ENCODE measurements at regions not wholly inside any gene's neighbourhood (a gene's known extent, or its start where the extent isn't known, plus 50 kb on each side); places are given as distances from the start of the nearest gene placed in this dataset.

GRCh38 chr18:53664575-53664974, 559.9 kb downstream of the MBD2 start:
- DNase-seq (no peak), ATAC-seq (no peak)
- H3K27ac Mint-ChIP-seq, result no peak overlapping the region
- no peaks in the 10 kb centered on the region for H3K36me3 Mint-ChIP-seq (ENCODE audit: low read depth)
- no peaks in the 10 kb centered on the region for H3K4me1 Mint-ChIP-seq
- H3K27me3 Mint-ChIP-seq, result no peaks in the 10 kb centered on the region
- no peaks in the 10 kb centered on the region for H3K9me3 ChIP-seq (ENCODE audit: control insufficient read depth, low read length, poor library complexity, severe bottlenecking)
- H3K4me3 Mint-ChIP-seq, result no peak overlapping the region

- no peak for DNase-seq
- no peaks in the 10 kb centered on the region for H3K36me3 Mint-ChIP-seq (ENCODE audit: low read depth)
- H3K4me3 Mint-ChIP-seq, result no peak overlapping the region
- H3K27ac Mint-ChIP-seq, result no peak overlapping the region
- no peaks in the 10 kb centered on the region for H3K9me3 ChIP-seq (ENCODE audit: control insufficient read depth, low read length, poor library complexity, severe bottlenecking)
- ATAC-seq, result no peak
- H3K27me3 Mint-ChIP-seq, result no peaks in the 10 kb centered on the region
- no peaks in the 10 kb centered on the region for H3K4me1 Mint-ChIP-seq
These were observed 564.2 kb downstream of the MBD2 start for GRCh38 chr18:53660306-53660705.

GRCh38 chr18:53657257-53657656, 567.2 kb downstream of the MBD2 start:
- H3K36me3 Mint-ChIP-seq (ENCODE audit: low read depth), result no peaks in the 10 kb centered on the region
- H3K9me3 ChIP-seq (ENCODE audit: control insufficient read depth, low read length, poor library complexity, severe bottlenecking), result no peaks in the 10 kb centered on the region

GRCh38 chr18:53649621-53650020, 574.8 kb downstream of the MBD2 start:
- no peak for ATAC-seq
- no peak overlapping the region for H3K4me3 Mint-ChIP-seq
- no peaks in the 10 kb centered on the region for H3K36me3 Mint-ChIP-seq (ENCODE audit: low read depth)
- no peak overlapping the region for H3K27ac Mint-ChIP-seq
- H3K4me1 Mint-ChIP-seq, result no peaks in the 10 kb centered on the region
- H3K27me3 Mint-ChIP-seq, result no peaks in the 10 kb centered on the region
- H3K9me3 ChIP-seq (ENCODE audit: control insufficient read depth, low read length, poor library complexity, severe bottlenecking), result no peaks in the 10 kb centered on the region
- DNase-seq, result no peak

More at GRCh38 chr18:53657257-53657656, 567.2 kb downstream of the MBD2 start:
- H3K27me3 Mint-ChIP-seq, result no peaks in the 10 kb centered on the region
- H3K4me1 Mint-ChIP-seq, result no peaks in the 10 kb centered on the region
- no peak overlapping the region for H3K4me3 Mint-ChIP-seq
- DNase-seq, result no peak
- no peak overlapping the region for H3K27ac Mint-ChIP-seq
- no peak for ATAC-seq

GRCh38 chr18:53644799-53645471, 579.5 kb downstream of the MBD2 start:
- ATAC-seq, result no peak

GRCh38 chr18:53639687-53640086, 584.8 kb downstream of the MBD2 start:
- H3K36me3 Mint-ChIP-seq (ENCODE audit: low read depth), result no peaks in the 10 kb centered on the region
- H3K4me1 Mint-ChIP-seq, result no peaks in the 10 kb centered on the region
- H3K27ac Mint-ChIP-seq, result no peak overlapping the region
- DNase-seq (no peak), ATAC-seq (no peak)
- H3K4me3 Mint-ChIP-seq, result no peak overlapping the region
- no peaks in the 10 kb centered on the region for H3K9me3 ChIP-seq (ENCODE audit: control insufficient read depth, low read length, poor library complexity, severe bottlenecking)
- no peaks in the 10 kb centered on the region for H3K27me3 Mint-ChIP-seq

More at GRCh38 chr18:53644799-53645471, 579.5 kb downstream of the MBD2 start:
- H3K27me3 Mint-ChIP-seq, result no peaks in the 10 kb centered on the region
- H3K27ac Mint-ChIP-seq, result no peak overlapping the region
- DNase-seq, result no peak
- H3K4me3 Mint-ChIP-seq, result no peak overlapping the region
- H3K36me3 Mint-ChIP-seq (ENCODE audit: low read depth), result no peaks in the 10 kb centered on the region
- H3K4me1 Mint-ChIP-seq, result no peaks in the 10 kb centered on the region
- no peaks in the 10 kb centered on the region for H3K9me3 ChIP-seq (ENCODE audit: control insufficient read depth, low read length, poor library complexity, severe bottlenecking)

GRCh38 chr18:53629337-53629736, 595.1 kb downstream of the MBD2 start:
- Mint-ChIP-seq H3K27ac (no peak overlapping the region), H3K27me3 (no peaks in the 10 kb centered on the region), H3K36me3 (ENCODE audit: low read depth) (peaks cover 2% of the 10 kb centered on the region), H3K4me3 (no peak overlapping the region), H3K4me1 (no peaks in the 10 kb centered on the region)
- DNase-seq, result no peak
- H3K9me3 ChIP-seq (ENCODE audit: control insufficient read depth, low read length, poor library complexity, severe bottlenecking), result no peaks in the 10 kb centered on the region
- ATAC-seq, result no peak

- H3K9me3 ChIP-seq (ENCODE audit: control insufficient read depth, low read length, poor library complexity, severe bottlenecking), result no peaks in the 10 kb centered on the region
- DNase-seq (no peak), ATAC-seq (no peak)
- no peaks in the 10 kb centered on the region for H3K27me3 Mint-ChIP-seq
- H3K4me1 Mint-ChIP-seq, result no peaks in the 10 kb centered on the region
- no peak overlapping the region for H3K4me3 Mint-ChIP-seq
- peaks cover 2% of the 10 kb centered on the region for H3K36me3 Mint-ChIP-seq (ENCODE audit: low read depth)
- H3K27ac Mint-ChIP-seq, result no peak overlapping the region
These were observed 598.4 kb downstream of the MBD2 start for GRCh38 chr18:53625997-53626599.

- no peaks in the 10 kb centered on the region for H3K9me3 ChIP-seq (ENCODE audit: control insufficient read depth, low read length, poor library complexity, severe bottlenecking)
- ATAC-seq (no peak), DNase-seq (no peak)
- no peaks in the 10 kb centered on the region for H3K4me1 Mint-ChIP-seq
- no peaks in the 10 kb centered on the region for H3K27me3 Mint-ChIP-seq
- no peaks in the 10 kb centered on the region for H3K36me3 Mint-ChIP-seq (ENCODE audit: low read depth)
- H3K27ac Mint-ChIP-seq, result no peak overlapping the region
- H3K4me3 Mint-ChIP-seq, result no peak overlapping the region
These were observed 613.5 kb downstream of the MBD2 start for GRCh38 chr18:53610957-53611356.

GRCh38 chr18:53606792-53607191, 617.7 kb downstream of the MBD2 start:
- H3K27ac Mint-ChIP-seq, result no peak overlapping the region

GRCh38 chr18:53605198-53605597, 619.3 kb downstream of the MBD2 start:
- Mint-ChIP-seq H3K36me3 (ENCODE audit: low read depth) (no peaks in the 10 kb centered on the region), H3K4me1 (no peaks in the 10 kb centered on the region), H3K27me3 (no peaks in the 10 kb centered on the region), H3K27ac (no peak overlapping the region), H3K4me3 (no peak overlapping the region)
- ATAC-seq (no peak), DNase-seq (no peak)
- H3K9me3 ChIP-seq (ENCODE audit: control insufficient read depth, low read length, poor library complexity, severe bottlenecking), result no peaks in the 10 kb centered on the region

More at GRCh38 chr18:53606792-53607191, 617.7 kb downstream of the MBD2 start:
- no peaks in the 10 kb centered on the region for H3K9me3 ChIP-seq (ENCODE audit: control insufficient read depth, low read length, poor library complexity, severe bottlenecking)
- Mint-ChIP-seq H3K27me3 (no peaks in the 10 kb centered on the region), H3K4me3 (no peak overlapping the region), H3K36me3 (ENCODE audit: low read depth) (no peaks in the 10 kb centered on the region), H3K4me1 (no peaks in the 10 kb centered on the region)
- ATAC-seq (no peak), DNase-seq (no peak)

GRCh38 chr18:53603276-53603675, 621.2 kb downstream of the MBD2 start:
- Mint-ChIP-seq H3K4me1 (no peaks in the 10 kb centered on the region), H3K4me3 (no peak overlapping the region), H3K27me3 (no peaks in the 10 kb centered on the region), H3K27ac (no peak overlapping the region), H3K36me3 (ENCODE audit: low read depth) (no peaks in the 10 kb centered on the region)
- no peak for DNase-seq
- no peak for ATAC-seq
- H3K9me3 ChIP-seq (ENCODE audit: control insufficient read depth, low read length, poor library complexity, severe bottlenecking), result no peaks in the 10 kb centered on the region

GRCh38 chr18:53601344-53601743, 623.1 kb downstream of the MBD2 start:
- Mint-ChIP-seq H3K27me3 (no peaks in the 10 kb centered on the region), H3K4me1 (no peaks in the 10 kb centered on the region), H3K36me3 (ENCODE audit: low read depth) (no peaks in the 10 kb centered on the region), H3K4me3 (no peak overlapping the region), H3K27ac (no peak overlapping the region)
- no peaks in the 10 kb centered on the region for H3K9me3 ChIP-seq (ENCODE audit: control insufficient read depth, low read length, poor library complexity, severe bottlenecking)
- no peak for DNase-seq
- no peak for ATAC-seq

- Mint-ChIP-seq H3K4me1 (no peaks in the 10 kb centered on the region), H3K27me3 (no peaks in the 10 kb centered on the region), H3K36me3 (ENCODE audit: low read depth) (no peaks in the 10 kb centered on the region), H3K27ac (no peak overlapping the region), H3K4me3 (no peak overlapping the region)
- no peak for DNase-seq
- no peak for ATAC-seq
- peaks cover 4% of the 10 kb centered on the region for H3K9me3 ChIP-seq (ENCODE audit: control insufficient read depth, low read length, poor library complexity, severe bottlenecking)
These were observed 637.5 kb downstream of the MBD2 start for GRCh38 chr18:53586923-53587322.

Data from T-helper 17 cell (primary cell).